ENCODE measurements at regions not wholly inside any gene's neighbourhood (a gene's known extent, or its start where the extent isn't known, plus 50 kb on each side); places are given as distances from the start of the nearest gene placed in this dataset.

GRCh38 chr3:117873249-117873600 lies 1161.4 kb downstream of the IGSF11 start:
- DNase-seq (ENCODE audit: low read depth): peak; percentile 15

GRCh38 chr3:117874028-117874690 lies 1160.5 kb downstream of the IGSF11 start:
- DNase-seq (ENCODE audit: low read depth): no peak

- DNase-seq (ENCODE audit: low read depth): no peak
Observed at GRCh38 chr3:117874904-117875874, 1159.5 kb downstream of the IGSF11 start.

- DNase-seq (ENCODE audit: low read depth): no peak
Observed at GRCh38 chr3:117875887-117876286, 1158.8 kb downstream of the IGSF11 start.

DNA sequence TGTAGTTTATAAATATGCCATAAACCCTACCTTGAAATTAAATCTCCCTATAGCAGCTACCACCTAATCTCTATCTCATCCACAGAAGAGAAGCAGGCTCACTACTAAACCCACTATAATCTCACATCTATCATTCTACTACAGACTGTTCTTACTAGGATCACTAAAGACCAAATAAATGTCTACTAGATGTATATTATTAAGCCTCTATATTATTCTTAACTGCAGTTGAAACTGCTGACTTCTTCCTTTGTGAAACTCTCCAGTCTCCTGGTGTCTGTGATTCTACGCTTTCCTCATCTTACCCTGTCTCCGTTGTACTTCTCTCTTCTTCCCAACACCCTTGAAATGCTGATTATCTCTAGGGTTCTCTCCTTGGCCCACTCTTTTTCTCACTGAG lies 1154.0 kb downstream of the IGSF11 start:
- no peak for DNase-seq (ENCODE audit: low read depth)

GRCh38 chr3:117881210-117881609 lies 1153.4 kb downstream of the IGSF11 start:
- no peak for DNase-seq (ENCODE audit: low read depth)

- DNase-seq (ENCODE audit: low read depth): no peak
Observed at GRCh38 chr3:117885011-117885441, 1149.6 kb downstream of the IGSF11 start.

GRCh38 chr3:117886147-117886546 lies 1148.5 kb downstream of the IGSF11 start:
- DNase-seq (ENCODE audit: low read depth): peak; percentile 11

GRCh38 chr3:117887031-117887430 lies 1147.6 kb downstream of the IGSF11 start:
- DNase-seq (ENCODE audit: low read depth): no peak

GRCh38 chr3:117887901-117888300 lies 1146.7 kb downstream of the IGSF11 start:
- DNase-seq (ENCODE audit: low read depth): peak; percentile 1

DNA sequence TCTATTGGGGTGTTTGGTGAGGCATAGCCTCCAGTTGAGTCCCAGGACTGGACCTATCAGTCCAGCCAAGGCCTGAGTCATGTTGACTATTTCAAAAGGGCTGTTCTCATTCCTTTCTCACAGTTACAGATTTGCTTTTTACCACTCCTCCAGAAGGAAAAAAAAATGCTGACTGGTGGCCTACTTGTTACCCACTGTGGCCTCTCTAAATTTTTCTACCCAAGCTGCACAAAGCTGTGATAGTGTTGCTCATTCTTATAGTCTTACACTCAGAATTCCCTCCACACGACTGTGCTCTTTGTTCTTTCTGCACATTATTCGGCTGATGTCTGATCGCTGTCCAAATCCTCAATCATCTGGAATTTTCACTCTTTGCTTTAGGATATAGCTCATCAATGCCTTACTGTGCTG lies 1142.2 kb downstream of the IGSF11 start:
- DNase-seq (ENCODE audit: low read depth): peak; percentile 11

DNA sequence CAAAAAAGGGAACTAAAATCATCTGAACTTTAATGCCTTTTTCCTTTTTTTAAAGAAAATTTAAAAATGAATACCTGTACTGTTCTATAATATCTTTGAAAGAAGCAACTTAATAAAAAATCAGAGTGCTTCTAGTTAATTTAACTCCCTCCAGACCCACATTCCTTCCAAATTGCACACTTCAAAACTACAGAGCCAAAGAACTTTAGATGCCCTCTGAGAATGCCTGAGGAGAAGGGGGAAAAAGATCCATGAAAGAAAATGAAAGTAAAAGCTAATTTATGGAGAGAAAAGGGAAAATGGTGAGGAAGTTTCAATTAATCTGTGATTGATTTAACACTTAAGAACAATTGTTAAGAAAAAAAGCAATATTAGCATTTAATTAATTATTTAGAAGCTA lies 1141.6 kb downstream of the IGSF11 start:
- peak; percentile 2 for DNase-seq (ENCODE audit: low read depth)

DNA sequence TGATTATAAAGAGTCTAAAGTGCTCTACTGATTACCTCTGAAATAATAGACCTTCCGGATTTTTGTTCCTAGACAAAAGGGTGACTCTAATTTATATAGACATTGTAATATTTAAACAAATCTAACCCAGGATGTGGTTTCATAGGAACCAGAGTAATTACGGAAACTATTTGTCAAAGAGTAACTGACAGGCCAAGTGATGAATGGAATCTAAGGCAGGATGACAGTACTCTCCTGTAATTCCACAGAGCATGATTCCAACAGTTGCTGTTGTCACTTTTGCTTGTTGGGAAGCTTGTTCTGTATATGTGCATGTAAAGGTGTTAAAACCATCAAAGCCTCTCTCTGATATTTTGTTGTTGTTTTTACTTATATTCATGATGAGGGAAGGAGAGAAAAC lies 1141.0 kb downstream of the IGSF11 start:
- DNase-seq (ENCODE audit: low read depth): peak; percentile 12

DNA sequence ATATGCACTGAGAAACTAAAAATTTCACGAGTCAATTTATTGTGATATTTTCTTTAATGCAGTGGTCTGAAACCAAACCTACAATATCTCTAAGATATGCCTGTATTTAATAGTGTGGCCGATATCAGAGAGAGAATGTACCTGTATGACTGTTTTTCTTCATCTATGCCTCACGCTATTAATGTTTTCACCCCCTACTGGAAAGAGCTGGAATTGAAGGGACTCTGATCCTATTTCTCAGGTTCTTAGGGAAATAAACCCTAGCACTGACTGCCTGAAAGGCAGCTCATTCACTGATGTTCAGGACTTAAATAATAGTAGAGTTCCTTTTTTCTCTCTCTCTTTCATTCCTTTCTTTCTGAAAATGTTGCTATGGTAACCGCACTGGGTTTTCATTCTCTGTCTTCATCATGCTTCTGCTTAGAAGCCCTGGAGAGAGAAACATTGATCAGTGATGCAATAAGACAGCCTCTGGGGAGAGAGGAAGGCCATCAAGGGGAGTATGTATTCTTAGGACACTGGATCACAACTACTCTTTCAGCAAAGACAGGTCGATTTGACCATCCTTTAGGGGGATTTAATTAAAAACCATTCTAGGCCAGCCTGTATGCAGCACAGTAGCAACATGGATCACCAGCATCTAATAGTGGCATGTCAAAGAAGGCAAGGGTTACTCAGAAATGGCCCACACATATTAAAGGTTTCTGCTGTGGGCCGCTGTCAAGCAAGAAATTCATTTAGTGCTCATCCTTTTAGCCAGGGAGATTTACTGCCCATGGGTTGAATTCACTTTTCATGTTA lies 1135.7 kb downstream of the IGSF11 start:
- peak; percentile 1 for DNase-seq (ENCODE audit: low read depth)

- DNase-seq (ENCODE audit: low read depth): peak; percentile 33
Observed at GRCh38 chr3:117903226-117903625, 1131.4 kb downstream of the IGSF11 start.

DNA sequence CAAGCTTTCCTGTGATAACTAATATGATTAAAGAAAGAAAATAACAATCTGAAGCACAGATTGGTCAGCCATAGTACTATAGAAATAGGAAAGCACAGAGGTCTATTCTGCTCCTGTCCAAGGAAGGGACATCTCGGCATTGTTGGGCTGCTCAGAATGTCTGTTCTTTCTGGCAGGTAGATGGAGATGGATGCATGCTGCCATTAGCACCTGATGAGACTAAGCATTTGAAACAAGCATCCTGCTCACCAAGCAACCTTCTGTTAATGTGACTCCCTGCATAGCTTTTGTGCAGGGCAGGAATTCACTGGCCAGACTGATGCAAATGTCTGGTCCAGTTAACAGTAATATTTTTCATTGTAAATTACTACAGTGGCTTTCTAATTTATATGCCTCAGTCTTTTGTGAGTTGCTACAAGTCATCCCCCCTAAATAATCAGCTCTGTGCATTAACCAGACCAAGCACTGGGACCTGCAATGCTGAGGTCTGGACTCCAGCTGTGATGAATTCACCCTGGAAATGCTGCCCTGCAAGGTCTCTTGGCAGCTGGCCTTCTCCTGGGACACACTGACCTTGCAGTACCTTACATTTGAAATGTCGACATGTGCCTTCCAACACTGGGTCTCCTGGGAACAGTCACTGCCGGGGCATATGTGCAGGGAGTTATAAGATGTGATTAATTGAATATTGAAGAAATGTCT lies 1123.7 kb downstream of the IGSF11 start:
- no peak for DNase-seq (ENCODE audit: low read depth)

- no peak for DNase-seq (ENCODE audit: low read depth)
Observed at GRCh38 chr3:117912352-117912751, 1122.3 kb downstream of the IGSF11 start.

DNA sequence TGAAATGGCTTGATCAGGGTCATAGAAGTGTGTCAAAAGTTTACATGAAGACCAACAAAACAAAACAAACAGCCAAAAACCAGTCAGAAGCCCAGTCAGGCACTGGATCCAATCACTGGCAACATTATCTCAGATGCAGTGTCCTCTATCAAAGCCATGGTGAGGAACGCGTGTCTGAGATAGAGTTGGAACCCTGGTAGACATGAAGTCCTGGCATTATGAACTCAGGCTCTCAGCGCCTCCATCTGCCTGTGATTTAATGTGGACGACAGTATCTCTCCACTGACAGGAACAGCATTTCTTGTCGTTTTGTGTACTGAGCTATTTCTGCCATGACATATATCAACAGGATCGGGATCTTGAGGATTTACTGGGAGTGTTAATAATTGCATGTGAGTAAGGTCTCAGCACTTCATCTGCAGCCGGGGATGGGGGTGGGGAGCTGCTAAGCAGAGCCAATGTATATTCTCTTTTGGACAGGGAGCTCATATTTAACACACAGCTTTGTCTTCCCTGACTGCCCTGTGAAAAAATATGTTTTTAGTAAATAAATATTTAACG lies 1120.0 kb downstream of the IGSF11 start:
- DNase-seq (ENCODE audit: low read depth): no peak

DNA sequence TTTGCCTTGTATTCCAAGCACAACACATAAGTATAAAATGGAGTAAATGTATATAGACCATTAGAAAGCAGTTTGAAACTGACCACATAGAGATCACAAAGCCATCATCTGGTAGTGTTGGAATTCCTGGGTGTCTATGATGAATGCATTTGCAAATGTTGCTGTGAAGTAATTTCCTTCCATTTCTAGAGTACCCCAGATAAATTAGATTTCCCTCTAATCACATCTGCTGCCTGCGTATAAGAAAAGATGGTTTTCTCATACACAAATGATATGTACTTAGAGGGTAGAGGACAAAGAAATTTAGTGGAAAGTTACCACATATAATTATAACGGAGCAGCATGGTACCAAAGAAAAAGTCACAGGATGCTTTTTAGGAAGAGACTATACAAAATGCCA lies 1117.8 kb downstream of the IGSF11 start:
- no peak for DNase-seq (ENCODE audit: low read depth)

- DNase-seq (ENCODE audit: low read depth): no peak
Observed at GRCh38 chr3:117919621-117920020, 1115.0 kb downstream of the IGSF11 start.

Measured in myocyte (in vitro differentiated cells).